Mucosa of rectum (tissue), 2 donors: ENCODE measurements at regions not wholly inside any gene's neighbourhood (a gene's known extent, or its start where the extent isn't known, plus 50 kb on each side); places are given as distances from the start of the nearest gene placed in this dataset.

Experiments
- H3K27ac ChIP-seq, 2 donors: one replicate each; pipeline ENCODE4 v1.7.0; 2013; ENCODE audit warnings: inconsistent platforms in 2 of 2, low read depth in 2 of 2, low read length in 2 of 2
- H3K27me3 ChIP-seq, 2 donors: one replicate each; pipeline ENCODE4 v1.7.0; 2013; ENCODE audit warnings: low read length in 2 of 2; ENCODE audit not compliant: control insufficient read depth in 2 of 2, insufficient read depth in 2 of 2
- H3K36me3 ChIP-seq, 2 donors: one replicate each; pipeline ENCODE4 v1.7.0; 2013; ENCODE audit warnings: low read length in 2 of 2; ENCODE audit not compliant: control insufficient read depth in 2 of 2, insufficient read depth in 2 of 2
- H3K4me1 ChIP-seq, 2 donors: one replicate each; pipeline ENCODE4 v1.7.0; 2013; ENCODE audit warnings: low read length in 2 of 2, mild to moderate bottlenecking in 1 of 2; ENCODE audit not compliant: control insufficient read depth in 2 of 2, insufficient read depth in 2 of 2
- H3K4me3 ChIP-seq, 2 donors: one replicate each; pipeline ENCODE4 v1.7.0; 2013; ENCODE audit warnings: low read length in 2 of 2
- H3K9ac ChIP-seq, 2 donors: one replicate each; pipeline ENCODE4 v1.7.0; 2013; ENCODE audit warnings: low read length in 2 of 2, low read depth in 1 of 2, mild to moderate bottlenecking in 1 of 2
- H3K9me3 ChIP-seq, 2 donors: one replicate each; pipeline ENCODE4 v1.7.0; 2013; ENCODE audit warnings: low read length in 2 of 2; ENCODE audit not compliant: control insufficient read depth in 2 of 2
- donor health status: healthy.
- donor health status: Normal muscosa, but diverticular disease.

GRCh38 chr2:128685841-128686496 is 367.3 kb upstream of the HS6ST1 start:
- Histone ChIP-seq H3K27ac (no peak overlapping the region), H3K4me3 (no peak overlapping the region), H3K27me3 (no peaks in the 10 kb centered on the region), H3K36me3 (no peaks in the 10 kb centered on the region), H3K9ac (no peak overlapping the region), H3K9me3 (no peaks in the 10 kb centered on the region), H3K4me1 (no peaks in the 10 kb centered on the region)

DNA sequence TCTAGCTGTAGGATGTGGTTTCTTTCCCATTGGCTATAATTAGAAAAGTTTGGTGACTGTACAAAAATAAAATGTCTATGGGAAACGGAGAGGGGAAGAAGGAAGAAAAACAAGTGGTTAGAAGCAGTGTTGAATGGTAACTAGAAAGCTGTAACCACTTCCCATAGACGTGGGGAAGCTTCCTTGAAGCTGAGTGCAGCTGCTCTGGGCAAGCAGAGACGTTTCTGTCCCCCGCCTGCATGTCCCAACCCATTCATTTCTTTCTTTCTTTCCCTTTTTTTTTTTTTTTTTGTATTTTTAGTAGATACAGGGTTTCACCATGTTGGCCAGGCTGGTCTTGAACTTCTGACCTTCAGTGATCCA is 367.8 kb upstream of the HS6ST1 start:
- H3K36me3 ChIP-seq, result no peaks in the 10 kb centered on the region
- no peaks in the 10 kb centered on the region for H3K4me1 ChIP-seq
- no peak overlapping the region for H3K27ac ChIP-seq
- no peaks in the 10 kb centered on the region for H3K9me3 ChIP-seq
- no peak overlapping the region for H3K9ac ChIP-seq
- H3K27me3 ChIP-seq, result no peaks in the 10 kb centered on the region
- H3K4me3 ChIP-seq, result no peak overlapping the region

DNA sequence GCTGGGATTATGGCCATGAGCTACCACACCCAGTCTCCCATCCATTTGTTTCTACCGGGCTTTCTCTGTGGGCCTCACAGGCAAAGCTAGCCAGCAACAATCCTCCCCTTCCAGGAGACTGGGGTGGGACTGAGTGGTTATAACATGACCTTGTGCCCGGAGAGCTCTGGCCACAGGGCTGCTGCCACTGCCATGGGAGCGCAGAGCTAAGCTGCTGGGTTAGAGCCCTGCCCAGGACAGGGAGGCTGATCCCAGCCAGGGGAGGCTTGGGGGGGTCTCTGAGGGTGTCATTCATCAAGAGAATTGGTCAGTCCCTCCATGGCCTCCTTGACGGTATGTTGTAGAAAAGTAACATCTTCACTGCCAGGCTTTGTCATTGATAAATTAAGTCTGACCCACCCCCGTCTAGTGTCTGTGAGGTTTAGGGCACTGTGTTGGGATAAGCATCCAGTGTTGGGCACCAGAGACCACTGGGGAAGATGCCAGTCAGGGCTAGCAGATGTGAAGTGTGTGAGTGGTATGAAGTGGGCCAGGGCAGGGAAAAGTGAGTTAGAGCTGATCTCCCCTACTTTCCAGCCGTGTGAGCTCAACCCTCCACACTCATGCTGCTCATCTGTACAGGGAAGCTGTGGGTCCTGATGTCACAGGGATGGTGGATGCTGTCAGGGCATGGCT is 368.4 kb upstream of the HS6ST1 start:
- Histone ChIP-seq H3K27me3 (no peaks in the 10 kb centered on the region), H3K9ac (no peak overlapping the region), H3K27ac (no peak overlapping the region), H3K4me1 (no peaks in the 10 kb centered on the region), H3K4me3 (no peak overlapping the region), H3K9me3 (no peaks in the 10 kb centered on the region), H3K36me3 (no peaks in the 10 kb centered on the region)

GRCh38 chr2:128687565-128687964 is 368.9 kb upstream of the HS6ST1 start:
- no peaks in the 10 kb centered on the region for H3K9me3 ChIP-seq

GRCh38 chr2:128689971-128690370 is 371.3 kb upstream of the HS6ST1 start:
- Histone ChIP-seq H3K9ac (no peak overlapping the region), H3K36me3 (no peaks in the 10 kb centered on the region), H3K9me3 (no peaks in the 10 kb centered on the region), H3K27me3 (no peaks in the 10 kb centered on the region), H3K4me3 (no peak overlapping the region), H3K4me1 (no peaks in the 10 kb centered on the region), H3K27ac (no peak overlapping the region)

More at GRCh38 chr2:128687565-128687964, 368.9 kb upstream of the HS6ST1 start:
- Histone ChIP-seq H3K27ac (no peak overlapping the region), H3K4me3 (no peak overlapping the region), H3K27me3 (no peaks in the 10 kb centered on the region), H3K9ac (no peak overlapping the region), H3K36me3 (no peaks in the 10 kb centered on the region), H3K4me1 (no peaks in the 10 kb centered on the region)

GRCh38 chr2:128690431-128690830 is 371.8 kb upstream of the HS6ST1 start:
- H3K9ac ChIP-seq, result no peak overlapping the region
- H3K9me3 ChIP-seq, result no peaks in the 10 kb centered on the region
- H3K27ac ChIP-seq, result no peak overlapping the region
- no peaks in the 10 kb centered on the region for H3K36me3 ChIP-seq
- no peak overlapping the region for H3K4me3 ChIP-seq
- no peaks in the 10 kb centered on the region for H3K4me1 ChIP-seq
- H3K27me3 ChIP-seq, result no peaks in the 10 kb centered on the region

- Histone ChIP-seq H3K9me3 (no peaks in the 10 kb centered on the region), H3K36me3 (no peaks in the 10 kb centered on the region), H3K27ac (no peak overlapping the region), H3K27me3 (no peaks in the 10 kb centered on the region), H3K4me1 (no peaks in the 10 kb centered on the region), H3K4me3 (no peak overlapping the region), H3K9ac (no peak overlapping the region)
Measured at GRCh38 chr2:128690869-128691268, 372.2 kb upstream of the HS6ST1 start.

GRCh38 chr2:128691526-128691925 is 372.9 kb upstream of the HS6ST1 start:
- H3K9ac ChIP-seq, result no peak overlapping the region
- no peaks in the 10 kb centered on the region for H3K27me3 ChIP-seq
- no peak overlapping the region for H3K27ac ChIP-seq
- H3K36me3 ChIP-seq, result no peaks in the 10 kb centered on the region
- no peaks in the 10 kb centered on the region for H3K4me1 ChIP-seq
- H3K9me3 ChIP-seq, result no peaks in the 10 kb centered on the region
- no peak overlapping the region for H3K4me3 ChIP-seq

GRCh38 chr2:128692895-128693742 is 374.5 kb upstream of the HS6ST1 start:
- H3K27ac ChIP-seq, result no peak overlapping the region
- no peaks in the 10 kb centered on the region for H3K9me3 ChIP-seq
- H3K36me3 ChIP-seq, result no peaks in the 10 kb centered on the region
- no peaks in the 10 kb centered on the region for H3K27me3 ChIP-seq
- H3K9ac ChIP-seq, result no peak overlapping the region
- no peaks in the 10 kb centered on the region for H3K4me1 ChIP-seq
- H3K4me3 ChIP-seq, result no peak overlapping the region

GRCh38 chr2:128693743-128694029 is 375.0 kb upstream of the HS6ST1 start:
- Histone ChIP-seq H3K9me3 (no peaks in the 10 kb centered on the region), H3K4me1 (no peaks in the 10 kb centered on the region), H3K4me3 (no peak overlapping the region), H3K27ac (no peak overlapping the region), H3K9ac (no peak overlapping the region), H3K36me3 (no peaks in the 10 kb centered on the region), H3K27me3 (no peaks in the 10 kb centered on the region)
